ENCODE measurements at regions not wholly inside any gene's neighbourhood (a gene's known extent, or its start where the extent isn't known, plus 50 kb on each side); places are given as distances from the start of the nearest gene placed in this dataset.
"Not testable (repeated sequence)": the region's sequence is repeated elsewhere in the genome, so short reads cannot be mapped to it uniquely, and the experiment has no call there.

DNA sequence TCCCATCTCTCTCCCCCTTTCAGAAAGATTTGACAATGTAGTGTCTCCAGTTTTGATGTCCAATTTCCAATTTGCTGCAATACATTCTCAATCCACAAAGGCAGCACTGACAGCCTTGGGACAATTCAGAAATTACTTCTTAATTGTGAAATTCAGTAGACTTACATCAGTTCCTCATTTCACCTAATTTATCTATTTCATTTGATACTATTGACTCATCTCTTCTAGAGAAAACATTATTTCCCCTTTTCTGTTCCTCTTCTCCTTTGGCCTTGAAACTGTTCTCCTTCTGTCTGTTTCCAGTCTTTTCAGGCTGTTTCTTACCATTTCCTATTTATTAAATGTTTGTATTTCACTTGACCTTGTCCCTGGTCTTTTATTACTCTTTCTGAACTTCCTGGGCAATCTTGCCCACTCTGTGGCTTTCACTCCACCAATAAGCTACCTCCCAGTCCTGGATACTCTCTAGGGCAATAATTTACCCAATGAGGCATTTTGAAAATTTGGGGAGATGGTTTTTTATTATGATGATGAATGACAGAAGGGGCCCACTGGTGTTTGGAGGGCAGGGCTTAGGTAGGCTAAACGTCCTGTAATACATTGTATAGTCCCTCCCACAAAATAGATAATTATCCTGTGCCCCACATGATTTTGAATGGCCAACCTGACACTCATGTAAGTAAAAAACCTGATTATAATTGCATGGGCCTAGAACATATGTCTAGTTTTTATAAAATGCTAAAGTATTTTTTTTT is 498.0 kb upstream of the BOD1L1 start:
- DNase-seq: no peak

DNA sequence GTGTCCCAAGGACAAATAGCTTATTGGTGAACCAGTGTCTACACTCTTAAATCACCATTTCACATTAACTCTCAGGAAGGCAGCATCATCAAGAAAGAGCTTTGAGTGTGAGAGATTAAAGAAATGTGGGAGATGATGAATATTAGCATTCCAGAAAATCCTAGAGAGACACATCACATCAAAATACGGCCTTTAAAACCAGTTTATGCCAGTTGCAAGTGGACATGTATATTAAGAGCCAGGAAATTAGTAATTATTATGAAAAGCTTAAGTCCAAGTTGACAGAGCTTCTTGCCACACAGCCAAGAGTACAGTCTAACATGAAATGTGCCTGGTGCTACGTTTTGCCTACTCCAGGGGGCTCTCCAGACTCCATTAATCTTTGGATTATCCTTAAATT is 503.0 kb upstream of the BOD1L1 start:
- DNase-seq: no peak

DNA sequence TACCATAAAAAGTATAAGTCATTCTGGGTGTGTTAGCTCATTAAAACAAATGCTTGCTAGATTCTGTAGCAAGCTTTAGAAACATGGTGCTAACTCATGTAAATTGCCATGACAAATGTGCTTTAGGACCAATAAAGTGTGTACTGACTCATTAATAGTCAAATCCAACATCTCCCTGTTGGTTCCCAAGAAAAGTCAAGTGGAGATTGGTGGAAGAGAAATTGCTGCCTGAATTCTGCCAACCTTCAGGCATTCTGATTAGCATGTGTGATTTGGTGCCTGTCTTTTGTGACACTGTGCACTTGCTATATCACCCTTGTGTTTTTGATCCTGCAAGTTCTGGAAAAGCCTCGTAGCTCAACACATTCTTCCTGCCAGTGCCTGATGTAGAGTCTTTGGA is 503.8 kb upstream of the BOD1L1 start:
- DNase-seq: no peak

- no peak for DNase-seq
Observed at GRCh38 chr4:14132301-14132700, 504.8 kb upstream of the BOD1L1 start.

- peak; percentile 38 for DNase-seq
Observed at GRCh38 chr4:14138106-14138505, 510.6 kb upstream of the BOD1L1 start.

DNA sequence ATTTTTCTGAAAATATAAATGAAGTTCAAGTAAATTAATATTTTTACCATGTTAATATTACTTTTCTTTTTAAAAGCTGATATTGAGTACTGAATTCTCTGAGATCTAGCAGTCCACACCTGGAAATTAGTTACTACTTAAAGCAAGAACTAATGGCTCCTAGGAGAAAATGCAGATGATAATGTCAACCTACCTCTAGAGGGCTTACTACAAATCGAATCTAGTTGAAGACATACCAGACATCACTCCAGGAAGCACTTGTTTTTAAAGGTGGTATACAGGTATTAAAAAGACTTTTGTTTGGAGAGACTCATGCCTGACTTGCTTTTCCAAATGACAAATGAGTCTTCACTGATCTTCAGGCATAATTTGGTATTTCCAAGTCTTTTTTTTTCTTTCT is 516.4 kb upstream of the BOD1L1 start:
- no peak for DNase-seq

DNA sequence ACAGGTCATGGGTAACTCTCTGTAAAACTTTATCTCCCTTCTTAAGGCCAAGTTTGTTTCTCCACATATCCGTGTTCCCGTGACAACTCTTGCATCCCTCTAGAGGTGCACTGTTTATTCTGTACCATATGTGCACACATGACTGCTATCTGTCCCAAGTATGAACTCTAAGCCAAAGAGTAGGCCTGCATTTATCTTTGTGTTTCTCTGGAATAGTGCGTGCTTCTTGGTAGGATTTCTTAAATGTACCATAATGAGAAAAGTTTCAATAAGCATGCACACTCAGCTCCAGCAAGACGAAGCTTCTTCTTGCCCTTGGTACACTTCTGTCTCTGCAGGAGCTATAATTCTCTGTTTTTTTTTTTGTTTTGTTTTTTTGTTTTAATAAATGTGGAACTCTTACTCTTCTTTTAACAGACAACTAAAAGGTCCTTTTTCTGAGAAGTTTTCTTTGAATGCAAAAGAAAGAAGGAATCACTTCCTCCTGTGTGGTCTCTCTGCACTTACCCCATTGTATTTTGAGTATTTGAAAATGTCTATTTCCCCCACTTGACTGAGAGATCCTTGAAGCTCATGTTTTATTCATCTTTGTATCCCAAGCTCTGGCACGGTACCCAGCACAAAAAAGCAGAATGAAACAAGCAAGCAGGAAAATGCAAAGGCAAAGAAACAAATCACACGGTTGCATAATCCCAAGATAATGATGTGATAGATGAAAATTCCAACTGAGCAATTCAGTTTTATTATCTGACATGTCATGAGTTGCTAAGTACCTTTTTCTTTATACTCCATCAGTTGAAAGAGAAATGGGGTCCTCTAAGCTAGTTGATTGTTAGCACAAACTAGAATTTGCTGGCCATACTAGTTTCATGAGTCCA is 521.9 kb upstream of the BOD1L1 start:
- no peak for DNase-seq

- no peak for DNase-seq
Observed at GRCh38 chr4:14151101-14151500, 523.6 kb upstream of the BOD1L1 start.

- DNase-seq: no peak
Observed at GRCh38 chr4:14152834-14153519, 525.5 kb upstream of the BOD1L1 start.

DNA sequence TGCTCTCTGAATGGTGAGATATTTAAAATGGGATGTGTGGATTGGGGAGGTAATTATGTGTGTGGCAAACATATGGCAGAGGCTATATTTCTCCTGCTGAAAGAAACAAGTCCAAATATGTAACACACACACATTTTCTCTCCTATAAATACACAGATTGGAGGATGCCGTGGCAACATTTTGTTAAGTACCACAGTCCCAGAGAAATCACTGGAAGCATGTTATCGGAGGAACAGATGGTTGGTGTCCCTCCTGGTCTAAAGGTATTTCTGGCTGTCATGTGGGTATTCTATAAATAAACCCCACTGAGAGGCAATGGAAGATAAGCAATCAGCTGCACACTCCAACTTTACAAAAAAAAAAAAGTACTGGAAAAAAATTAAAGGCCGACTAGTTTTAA is 528.3 kb upstream of the BOD1L1 start:
- peak; percentile 45 for DNase-seq

GRCh38 chr4:14157262-14157661 is 529.7 kb upstream of the BOD1L1 start:
- no peak for DNase-seq

DNA sequence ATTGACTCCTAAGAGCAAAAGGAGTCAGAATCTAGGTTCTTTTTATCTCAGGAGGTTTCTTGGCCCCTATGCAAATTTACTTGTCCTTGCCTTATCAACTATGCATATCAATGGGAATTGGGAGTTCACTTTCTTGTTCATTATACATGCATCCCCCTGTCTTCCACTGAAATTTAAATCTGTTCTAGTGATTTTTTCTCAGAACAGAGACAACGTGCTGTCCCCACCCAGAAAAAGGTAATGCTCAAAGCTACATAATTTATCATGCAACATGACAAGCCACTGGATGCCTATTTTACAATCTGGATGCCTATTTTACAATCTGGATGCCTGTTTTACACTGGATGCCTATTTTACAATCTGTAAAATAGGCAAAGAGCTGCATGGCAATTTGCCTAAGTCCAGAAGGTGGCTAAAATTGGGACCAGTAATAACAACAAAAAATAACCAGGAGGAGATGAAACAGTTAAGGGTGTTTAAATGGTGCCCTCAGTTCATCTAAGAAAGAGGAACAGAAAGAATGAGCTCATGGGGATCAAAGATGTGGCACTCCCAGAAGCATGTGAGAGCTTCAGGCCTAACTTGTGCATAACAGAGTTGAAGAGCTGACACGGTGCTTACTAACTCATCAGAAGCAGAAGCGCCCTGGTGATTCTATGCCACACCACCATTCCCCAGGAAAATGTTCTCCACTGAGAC is 537.8 kb upstream of the BOD1L1 start:
- no peak for DNase-seq

- DNase-seq: no peak
Observed at GRCh38 chr4:14167876-14168510, 540.5 kb upstream of the BOD1L1 start.

GRCh38 chr4:14168919-14169318 is 541.4 kb upstream of the BOD1L1 start:
- DNase-seq: peak; percentile 23

DNA sequence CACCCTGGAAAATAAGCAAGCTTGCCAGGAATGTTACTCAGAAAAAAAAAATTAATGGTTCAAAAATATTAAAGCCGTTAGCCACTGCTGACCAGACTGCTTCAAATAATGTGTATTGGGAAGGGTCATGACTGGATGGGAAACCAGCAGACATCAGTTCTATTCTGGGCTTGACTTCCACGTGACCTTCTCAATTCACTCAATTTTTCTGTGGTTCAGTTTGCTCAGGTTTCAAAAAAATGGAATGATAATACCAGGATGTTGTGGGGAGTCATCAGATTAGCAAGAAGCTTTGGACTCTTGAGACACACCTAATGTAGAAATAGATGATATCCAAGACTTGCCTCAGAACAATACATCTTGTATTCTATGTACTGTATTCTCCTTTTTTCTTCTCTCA is 541.9 kb upstream of the BOD1L1 start:
- DNase-seq: no peak

- DNase-seq: not testable (repeated sequence)
Observed at GRCh38 chr4:14169940-14170339, 542.4 kb upstream of the BOD1L1 start.

DNA sequence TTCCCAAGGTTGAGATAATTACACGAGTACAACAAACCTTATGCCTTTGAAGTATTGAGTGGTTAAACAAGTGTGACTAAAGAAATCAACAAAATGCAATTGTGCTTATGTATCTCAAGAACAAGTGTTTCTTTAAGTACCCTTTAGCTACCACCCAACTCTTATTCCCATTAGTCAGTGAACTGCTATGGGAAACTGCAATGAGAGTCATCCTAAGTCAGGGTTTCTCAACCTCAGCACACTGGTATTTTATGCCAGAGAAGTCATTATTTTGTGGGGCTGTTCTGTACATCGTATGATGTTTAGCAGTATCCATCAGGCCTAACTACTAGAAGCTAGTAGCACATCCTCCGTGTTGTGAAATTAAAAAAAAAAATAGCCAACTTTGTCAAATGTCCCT is 549.1 kb upstream of the BOD1L1 start:
- no peak for DNase-seq

- DNase-seq: no peak
Observed at GRCh38 chr4:14177987-14178386, 550.5 kb upstream of the BOD1L1 start.

- no peak for DNase-seq
Observed at GRCh38 chr4:14178421-14178820, 550.9 kb upstream of the BOD1L1 start.

DNA sequence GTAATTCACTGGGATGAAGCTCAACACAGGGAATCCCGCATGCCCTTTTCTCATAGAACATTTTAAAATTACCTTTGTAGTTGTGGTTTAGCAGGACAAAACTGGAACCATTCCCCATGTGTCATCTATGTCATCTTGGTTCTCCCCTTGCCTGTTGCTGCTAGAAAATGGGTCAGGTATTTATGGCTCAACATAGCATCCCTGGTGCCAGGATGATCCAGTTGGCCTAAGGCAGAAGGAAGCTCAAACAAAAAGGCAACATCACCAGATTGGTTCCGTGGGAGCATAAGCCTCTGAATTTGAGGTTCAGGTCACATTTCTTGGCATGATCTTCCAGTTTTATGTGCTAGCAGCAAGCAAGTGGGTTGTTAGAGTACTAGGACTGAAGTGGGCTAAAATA is 552.6 kb upstream of the BOD1L1 start:
- no peak for DNase-seq

- no peak for DNase-seq
Observed at GRCh38 chr4:14180983-14181601, 553.6 kb upstream of the BOD1L1 start.

GRCh38 chr4:14182148-14182547 is 554.6 kb upstream of the BOD1L1 start:
- no peak for DNase-seq

Data from NCI-H82 (cell line).